A549 (cell line): ENCODE measurements at regions not wholly inside any gene's neighbourhood (a gene's known extent, or its start where the extent isn't known, plus 50 kb on each side); places are given as distances from the start of the nearest gene placed in this dataset.

Source experiments
- ATAC-seq, 2 experiments: fragments of 200-7000 bp in 1 of 2; fragments of >200 bp in 1 of 2; cut with Nextera tagmentation in 1 of 2; cut with Tn5 transposase in 1 of 2; 3 replicates each; pipeline versions ENCODE4 v1.8.0 to v1.9.1; 2018 to 2020; ENCODE audit warnings: mild to moderate bottlenecking in 1 of 2, moderate library complexity in 1 of 2
- CTCF ChIA-PET: fragments of 300-600 bp; sonication (Branson Sonifier 250); formaldehyde crosslinking; extraction: SDS; loops from one replicate; lab custom pipeline; 2021; ENCODE audit warnings: antibody characterized with exemption, inconsistent platforms; lab: Yijun Ruan, JAX
- POLR2A ChIA-PET: fragments of 350-600 bp; formaldehyde crosslinking; extraction: SDS; loops from one replicate; lab custom pipeline; 2021; ENCODE audit warnings: antibody characterized with exemption, inconsistent platforms; lab: Yijun Ruan, JAX
- DNase-seq, 2 experiments: peaks; one replicate each; pipeline versions ENCODE4 v3.0.0 to v3.0.0-alpha.2; 2011 to 2016; ENCODE audit warnings: low read depth in 1 of 2, low spot score in 1 of 2
- FAIRE-seq: peaks from 2 replicates; lab custom pipeline; 2011; peaks lifted over from hg19 to GRCh38; lab: Jason Lieb, UNC
- H3K27ac ChIP-seq, 2 experiments: fragments of >200 bp; sonication (Bioruptor Twin); formaldehyde crosslinking; 3 replicates each; pipeline ENCODE4 v1.5.1; 2016 to 2017
- H3K4me1 ChIP-seq: fragments of >200 bp; sonication (Bioruptor Twin); formaldehyde crosslinking; 3 replicates; pipeline ENCODE4 v1.6.1; 2016
- H3K4me2 ChIP-seq: fragments of >200 bp; sonication (Bioruptor Twin); formaldehyde crosslinking; 3 replicates; pipeline ENCODE4 v1.6.1; 2016
- H3K4me3 ChIP-seq: fragments of >200 bp; sonication (Bioruptor Twin); formaldehyde crosslinking; 3 replicates; pipeline ENCODE4 v1.5.1; 2016
- H3K9me3 ChIP-seq: fragments of >200 bp; sonication (Bioruptor Twin); formaldehyde crosslinking; 3 replicates; pipeline ENCODE4 v1.6.1; 2016
- BHLHE40 ChIP-seq: IDR thresholded peaks from 2 replicates; pipeline ENCODE4 v1.6.1; 2012; ENCODE audit warnings: low read depth, low read length, inconsistent platforms
- CBX2 ChIP-seq: fragments of 200-600 bp; sonication (generic); IDR thresholded peaks from 2 replicates; pipeline ENCODE4 v1.6.1; 2016; ENCODE audit warnings: low read depth, mild to moderate bottlenecking, borderline replicate concordance
- EHMT2 ChIP-seq: fragments of 200-600 bp; sonication (generic); IDR thresholded peaks from 2 replicates; pipeline ENCODE4 v1.6.1; 2016; ENCODE audit warnings: antibody characterized with exemption, low read depth, mild to moderate bottlenecking, moderate library complexity
- EP300 ChIP-seq, 2 experiments: fragments of >200 bp; sonication (Bioruptor Twin); formaldehyde crosslinking; IDR thresholded peaks; 2 replicates in 1 of 2; 3 replicates in 1 of 2; pipeline ENCODE4 v1.6.1; 2016 to 2017
- FOSB ChIP-seq: fragments of 250-450 bp; sonication (Bioruptor Pico); IDR thresholded peaks from 2 replicates; pipeline ENCODE4 v1.5.0; 2020; ENCODE audit warnings: mild to moderate bottlenecking, moderate library complexity
- FOSL2 ChIP-seq, 2 experiments: fragments of 450-650 bp in 1 of 2; fragments of >200 bp in 1 of 2; sonication (Bioruptor Twin) in 1 of 2; formaldehyde crosslinking; IDR thresholded peaks; 2 replicates each; pipeline versions ENCODE4 v1.5.0 to v1.6.1; 2016 to 2020; ENCODE audit warnings: mild to moderate bottlenecking in 1 of 2, moderate library complexity in 1 of 2
- GATA3 ChIP-seq: IDR thresholded peaks from 2 replicates; pipeline ENCODE4 v1.6.1; 2012; ENCODE audit warnings: borderline replicate concordance
- HOXB13 ChIP-seq: fragments of 250-450 bp; sonication (Bioruptor Pico); IDR thresholded peaks from 2 replicates; pipeline ENCODE4 v1.5.0; 2020; ENCODE audit warnings: low read depth, mild to moderate bottlenecking, moderate library complexity
- JUN ChIP-seq, 2 experiments: fragments of >200 bp; sonication (Bioruptor Twin); formaldehyde crosslinking; IDR thresholded peaks; 2 replicates in 1 of 2; 3 replicates in 1 of 2; pipeline ENCODE4 v1.6.1; 2016 to 2017
- JUNB ChIP-seq: fragments of >200 bp; sonication (Bioruptor Twin); formaldehyde crosslinking; IDR thresholded peaks from 2 replicates; pipeline ENCODE4 v1.6.1; 2016
- KDM5A ChIP-seq: fragments of 200-600 bp; sonication (generic); IDR thresholded peaks from 2 replicates; pipeline ENCODE4 v1.6.1; 2016; ENCODE audit warnings: antibody characterized with exemption, mild to moderate bottlenecking
- MAZ ChIP-seq: fragments of 150-350 bp; IDR thresholded peaks from 2 replicates; pipeline ENCODE4 v1.6.1; 2014; ENCODE audit warnings: antibody characterized with exemption, low read depth, low read length, borderline replicate concordance
- NFE2L2 ChIP-seq: fragments of 150-350 bp; conservative IDR thresholded peaks from 2 replicates; pipeline ENCODE4 v1.6.1; 2014; ENCODE audit warnings: low read length
- NPAS2 ChIP-seq: fragments of 250-450 bp; sonication (Bioruptor Pico); IDR thresholded peaks from 2 replicates; pipeline ENCODE4 v1.8.0; 2022; ENCODE audit warnings: mild to moderate bottlenecking, moderate library complexity, borderline replicate concordance
- NR3C1 ChIP-seq: fragments of >200 bp; sonication (Bioruptor Twin); formaldehyde crosslinking; IDR thresholded peaks from 3 replicates; pipeline ENCODE4 v1.6.1; 2017
- POLR2A ChIP-seq: IDR thresholded peaks from 2 replicates; pipeline ENCODE4 v1.6.1; 2012; ENCODE audit warnings: mild to moderate bottlenecking, low read length
- POLR2AphosphoS2 ChIP-seq: conservative IDR thresholded peaks from 2 replicates; pipeline ENCODE4 v1.6.1; 2012; ENCODE audit warnings: low read length, improper control_type of control experiment, inconsistent platforms
- RARB ChIP-seq: fragments of 250-450 bp; sonication (Bioruptor Pico); IDR thresholded peaks from 2 replicates; pipeline ENCODE4 v1.8.0; 2021; ENCODE audit warnings: mild to moderate bottlenecking, moderate library complexity
- RNF2 ChIP-seq: fragments of 200-600 bp; sonication (generic); IDR thresholded peaks from 2 replicates; pipeline ENCODE4 v1.6.1; 2016; ENCODE audit warnings: low read depth, mild to moderate bottlenecking, antibody characterized with exemption, moderate library complexity, borderline replicate concordance
- TFCP2L1 ChIP-seq: fragments of 250-450 bp; sonication (Bioruptor Pico); IDR thresholded peaks from 2 replicates; pipeline ENCODE4 v1.5.0; 2021; ENCODE audit warnings: mild to moderate bottlenecking
- TP53 ChIP-seq: fragments of 250-450 bp; sonication (Bioruptor Pico); IDR thresholded peaks from 2 replicates; pipeline ENCODE4 v1.5.0; 2021; ENCODE audit warnings: mild to moderate bottlenecking, moderate library complexity
- ZFP36 ChIP-seq: fragments of 450-650 bp; IDR thresholded peaks from 2 replicates; pipeline ENCODE4 v1.6.1; 2014; ENCODE audit warnings: borderline replicate concordance; ENCODE audit not compliant: partially characterized antibody
- ZNF302 ChIP-seq: fragments of 250-450 bp; sonication (Bioruptor Pico); IDR thresholded peaks from 2 replicates; pipeline ENCODE4 v1.9.0; 2021; ENCODE audit warnings: inconsistent platforms, mild to moderate bottlenecking, moderate library complexity
- WGBS: methylation state at CpG from one replicate; pipeline ENCODE4 v1.1.6; 2017; ENCODE audit errors: missing lambda C conversion rate; 5-methylcytosine and 5-hydroxymethylcytosine counted together
- TF ChIP-seq, protein P1 (sequence below): fragments of 150-350 bp; IDR thresholded peaks from 2 replicates; pipeline ENCODE4 v1.6.1; 2014; ENCODE audit warnings: low read depth, mild to moderate bottlenecking, low read length
- TF ChIP-seq, protein P2 (sequence below): fragments of 250-450 bp; sonication (Bioruptor Pico); IDR thresholded peaks from 2 replicates; pipeline ENCODE4 v1.5.0; 2020; ENCODE audit warnings: low read depth, mild to moderate bottlenecking, moderate library complexity
- TF ChIP-seq, protein P3 (sequence below): fragments of >200 bp; sonication (Bioruptor Twin); formaldehyde crosslinking; IDR thresholded peaks from 2 replicates; pipeline ENCODE4 v1.6.1; 2016
- TF ChIP-seq, protein P4 (sequence below): fragments of 450-650 bp; IDR thresholded peaks from 2 replicates; pipeline ENCODE4 v1.6.1; 2014; ENCODE audit warnings: antibody characterized with exemption
- TF ChIP-seq, protein P5 (sequence below): fragments of 250-450 bp; sonication (Bioruptor Pico); IDR thresholded peaks from 2 replicates; pipeline ENCODE4 v1.5.0; 2021; ENCODE audit warnings: mild to moderate bottlenecking, moderate library complexity, borderline replicate concordance
- TF ChIP-seq, protein P6 (sequence below): IDR thresholded peaks from 2 replicates; pipeline ENCODE4 v1.6.1; 2012; ENCODE audit warnings: low read depth, borderline replicate concordance

DNA sequence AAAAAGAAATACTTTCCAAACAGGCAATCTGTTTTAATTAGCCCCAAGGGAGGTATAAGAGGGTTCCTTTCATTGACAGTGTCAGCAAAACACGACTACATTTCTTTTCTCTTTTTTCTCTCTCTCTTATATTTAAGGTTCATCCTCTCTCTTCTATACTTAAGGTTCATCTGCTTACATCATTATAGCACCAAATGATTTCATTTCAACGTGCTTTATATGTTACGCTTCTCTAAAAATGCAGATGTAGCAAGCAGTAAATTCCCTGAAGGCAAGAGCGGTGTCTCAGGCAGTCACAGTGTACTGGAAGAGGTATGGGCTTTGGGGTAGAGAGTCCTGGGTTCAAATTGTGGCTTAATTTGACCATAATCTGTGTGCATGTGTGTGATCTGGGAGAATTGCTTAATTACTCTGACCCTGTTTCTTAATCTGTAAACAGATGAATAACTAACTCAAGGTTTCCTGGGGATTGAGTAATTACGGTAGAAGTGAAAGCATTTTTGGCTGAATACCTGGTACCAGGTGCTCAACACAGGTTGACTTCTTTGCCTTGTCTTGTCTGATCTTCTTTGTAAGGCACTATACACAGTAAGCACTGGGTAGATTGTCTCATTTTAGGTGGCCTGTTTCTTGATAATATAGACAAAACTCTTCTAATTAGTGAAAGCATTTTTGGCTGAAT is 180.8 kb downstream of the SPRY1 start:
- WGBS, result 68% methylated on average over 5 of the region's 5 CpGs
- ATAC-seq, result no peak
- no peak overlapping the region for H3K27ac ChIP-seq
- FAIRE-seq, result no peak
- H3K4me3 ChIP-seq, result no peak overlapping the region
- H3K4me2 ChIP-seq, result no peak overlapping the region
- TF ChIP-seq POLR2AphosphoS2 (no peak), TP53 (CRISPR knock-in tag) (no peak), BHLHE40 (no peak), JUN (IDR thresholded peaks at IDR 0.05) (no peak), ZNF302 (no peak)
- ChIA-PET POLR2A (no interaction called here), CTCF (no interaction called here)
- no peak for DNase-seq
- no peaks in the 10 kb centered on the region for H3K4me1 ChIP-seq
- peaks cover 14% of the 10 kb centered on the region; the same call in 1 of the 3 replicates for H3K9me3 ChIP-seq

DNA sequence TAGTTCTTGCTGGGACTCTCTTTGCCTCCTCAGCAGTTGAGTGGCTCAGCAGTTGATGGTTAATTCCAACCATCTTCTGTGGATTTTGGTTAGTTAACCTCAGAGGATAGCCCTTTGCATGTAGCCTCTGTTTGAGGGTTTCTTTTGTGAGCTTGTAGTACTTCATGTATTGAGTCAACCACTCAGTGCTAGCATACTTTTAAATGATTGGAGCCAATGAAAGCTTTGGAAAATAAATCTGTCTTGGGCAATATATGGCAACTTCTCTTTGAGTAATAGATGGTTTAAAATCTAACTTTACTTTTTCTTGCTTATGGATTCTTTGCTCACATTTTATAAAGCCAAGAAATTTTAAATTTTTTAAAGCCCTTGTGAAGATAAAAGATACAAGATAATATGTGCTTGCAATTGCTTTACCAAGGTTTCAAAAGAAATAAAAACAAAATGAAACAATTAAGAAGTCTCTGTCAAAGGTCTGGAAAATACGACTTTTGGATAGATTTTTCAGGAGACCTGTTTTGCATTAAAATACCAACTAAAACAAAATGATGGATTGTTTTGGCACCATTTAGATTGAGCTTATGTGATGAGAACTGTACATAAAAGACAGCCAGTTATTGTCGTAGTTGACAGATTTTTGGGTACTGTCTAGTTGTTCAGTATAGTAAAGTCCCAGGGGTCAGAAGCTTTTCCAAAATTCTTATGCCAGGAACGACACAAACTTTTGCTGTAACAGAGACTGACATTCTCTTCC is 181.9 kb downstream of the SPRY1 start:
- Histone ChIP-seq H3K27ac (no peak overlapping the region), H3K9me3 (peaks cover 14% of the 10 kb centered on the region; the same call in 1 of the 3 replicates), H3K4me2 (no peak overlapping the region), H3K4me3 (no peak overlapping the region), H3K4me1 (no peaks in the 10 kb centered on the region)
- ATAC-seq (no peak), DNase-seq (no peak), FAIRE-seq (no peak)
- TF ChIP-seq, protein P1, sequence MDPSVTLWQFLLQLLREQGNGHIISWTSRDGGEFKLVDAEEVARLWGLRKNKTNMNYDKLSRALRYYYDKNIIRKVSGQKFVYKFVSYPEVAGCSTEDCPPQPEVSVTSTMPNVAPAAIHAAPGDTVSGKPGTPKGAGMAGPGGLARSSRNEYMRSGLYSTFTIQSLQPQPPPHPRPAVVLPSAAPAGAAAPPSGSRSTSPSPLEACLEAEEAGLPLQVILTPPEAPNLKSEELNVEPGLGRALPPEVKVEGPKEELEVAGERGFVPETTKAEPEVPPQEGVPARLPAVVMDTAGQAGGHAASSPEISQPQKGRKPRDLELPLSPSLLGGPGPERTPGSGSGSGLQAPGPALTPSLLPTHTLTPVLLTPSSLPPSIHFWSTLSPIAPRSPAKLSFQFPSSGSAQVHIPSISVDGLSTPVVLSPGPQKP, result no peak
- TF ChIP-seq RNF2 (no peak), FOSB (CRISPR knock-in tag) (no peak), TP53 (CRISPR knock-in tag) (no peak), POLR2A (no peak), EHMT2 (no peak), EP300 (IDR thresholded peaks at IDR 0.05) (no peak), JUNB (no peak), RARB (CRISPR knock-in tag) (no peak), ZFP36 (no peak), CBX2 (no peak), NR3C1 (no peak), NFE2L2 (no peak), POLR2AphosphoS2 (no peak), GATA3 (no peak)
- TF ChIP-seq, protein P2, sequence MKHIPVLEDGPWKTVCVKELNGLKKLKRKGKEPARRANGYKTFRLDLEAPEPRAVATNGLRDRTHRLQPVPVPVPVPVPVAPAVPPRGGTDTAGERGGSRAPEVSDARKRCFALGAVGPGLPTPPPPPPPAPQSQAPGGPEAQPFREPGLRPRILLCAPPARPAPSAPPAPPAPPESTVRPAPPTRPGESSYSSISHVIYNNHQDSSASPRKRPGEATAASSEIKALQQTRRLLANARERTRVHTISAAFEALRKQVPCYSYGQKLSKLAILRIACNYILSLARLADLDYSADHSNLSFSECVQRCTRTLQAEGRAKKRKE (CRISPR knock-in tag), result no peak
- TF ChIP-seq, protein P3, sequence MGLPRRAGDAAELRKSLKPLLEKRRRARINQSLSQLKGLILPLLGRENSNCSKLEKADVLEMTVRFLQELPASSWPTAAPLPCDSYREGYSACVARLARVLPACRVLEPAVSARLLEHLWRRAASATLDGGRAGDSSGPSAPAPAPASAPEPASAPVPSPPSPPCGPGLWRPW, result no peak
- ChIA-PET POLR2A (no interaction called here), CTCF (no interaction called here)
- WGBS, result 65% methylated on average over 3 of the region's 3 CpGs

DNA sequence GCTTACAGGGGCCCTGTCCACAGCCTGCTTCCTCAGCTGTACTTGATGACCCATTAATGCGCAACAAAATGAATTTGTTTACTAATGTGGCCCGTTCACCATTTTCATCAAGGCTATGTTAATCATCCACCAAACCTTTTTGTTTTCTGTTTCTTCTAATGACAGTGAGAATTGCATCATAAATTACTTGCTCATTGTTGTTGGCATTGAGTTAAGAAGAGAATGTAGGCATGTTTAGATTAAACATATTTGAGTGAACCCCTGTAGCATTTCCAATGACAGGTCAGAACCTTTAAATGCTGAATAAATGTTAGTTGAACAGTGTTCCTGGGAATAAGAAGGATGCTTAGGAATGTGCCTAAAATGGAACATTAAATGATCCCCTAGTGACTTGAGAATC is 183.4 kb downstream of the SPRY1 start:
- no peak for FAIRE-seq
- no peak for TF ChIP-seq KDM5A
- TF ChIP-seq, protein P3, result no peak
- no peak for TF ChIP-seq FOSL2 (IDR thresholded peaks at IDR 0.05)
- no peak for TF ChIP-seq FOSL2 (CRISPR knock-in tag; IDR thresholded peaks at IDR 0.05)
- TF ChIP-seq MAZ, result no peak
- TF ChIP-seq, protein P4, sequence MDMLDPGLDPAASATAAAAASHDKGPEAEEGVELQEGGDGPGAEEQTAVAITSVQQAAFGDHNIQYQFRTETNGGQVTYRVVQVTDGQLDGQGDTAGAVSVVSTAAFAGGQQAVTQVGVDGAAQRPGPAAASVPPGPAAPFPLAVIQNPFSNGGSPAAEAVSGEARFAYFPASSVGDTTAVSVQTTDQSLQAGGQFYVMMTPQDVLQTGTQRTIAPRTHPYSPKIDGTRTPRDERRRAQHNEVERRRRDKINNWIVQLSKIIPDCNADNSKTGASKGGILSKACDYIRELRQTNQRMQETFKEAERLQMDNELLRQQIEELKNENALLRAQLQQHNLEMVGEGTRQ, result no peak
- TF ChIP-seq, protein P5, sequence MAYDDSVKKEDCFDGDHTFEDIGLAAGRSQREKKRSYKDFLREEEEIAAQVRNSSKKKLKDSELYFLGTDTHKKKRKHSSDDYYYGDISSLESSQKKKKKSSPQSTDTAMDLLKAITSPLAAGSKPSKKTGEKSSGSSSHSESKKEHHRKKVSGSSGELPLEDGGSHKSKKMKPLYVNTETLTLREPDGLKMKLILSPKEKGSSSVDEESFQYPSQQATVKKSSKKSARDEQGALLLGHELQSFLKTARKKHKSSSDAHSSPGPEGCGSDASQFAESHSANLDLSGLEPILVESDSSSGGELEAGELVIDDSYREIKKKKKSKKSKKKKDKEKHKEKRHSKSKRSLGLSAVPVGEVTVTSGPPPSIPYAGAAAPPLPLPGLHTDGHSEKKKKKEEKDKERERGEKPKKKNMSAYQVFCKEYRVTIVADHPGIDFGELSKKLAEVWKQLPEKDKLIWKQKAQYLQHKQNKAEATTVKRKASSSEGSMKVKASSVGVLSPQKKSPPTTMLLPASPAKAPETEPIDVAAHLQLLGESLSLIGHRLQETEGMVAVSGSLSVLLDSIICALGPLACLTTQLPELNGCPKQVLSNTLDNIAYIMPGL (CRISPR knock-in tag), result no peak
- no peak for TF ChIP-seq NPAS2 (CRISPR knock-in tag)
- TF ChIP-seq TFCP2L1 (CRISPR knock-in tag), result no peak
- TF ChIP-seq HOXB13 (CRISPR knock-in tag), result no peak
- no peak for TF ChIP-seq JUNB
- TF ChIP-seq, protein P6, sequence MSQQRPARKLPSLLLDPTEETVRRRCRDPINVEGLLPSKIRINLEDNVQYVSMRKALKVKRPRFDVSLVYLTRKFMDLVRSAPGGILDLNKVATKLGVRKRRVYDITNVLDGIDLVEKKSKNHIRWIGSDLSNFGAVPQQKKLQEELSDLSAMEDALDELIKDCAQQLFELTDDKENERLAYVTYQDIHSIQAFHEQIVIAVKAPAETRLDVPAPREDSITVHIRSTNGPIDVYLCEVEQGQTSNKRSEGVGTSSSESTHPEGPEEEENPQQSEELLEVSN, result no peak

More for the DNA sequence above, 183.4 kb downstream of the SPRY1 start:
- WGBS, result 88% methylated on average over 2 of the region's 2 CpGs
- ChIA-PET POLR2A (no interaction called here), CTCF (no interaction called here)
- H3K4me3 ChIP-seq, result no peak overlapping the region
- no peak overlapping the region for H3K4me2 ChIP-seq
- H3K9me3 ChIP-seq, result peaks cover 14% of the 10 kb centered on the region; the same call in 1 of the 3 replicates
- H3K4me1 ChIP-seq, result no peaks in the 10 kb centered on the region
- H3K27ac ChIP-seq, result no peak overlapping the region
- DNase-seq (no peak), ATAC-seq (no peak)
